Activated T-cell treated with anti-CD3 and anti-CD28 coated beads, Interleukin-2, amount 50 U/mL, for 48 hours (primary cell): ENCODE measurements at regions not wholly inside any gene's neighbourhood (a gene's known extent, or its start where the extent isn't known, plus 50 kb on each side); places are given as distances from the start of the nearest gene placed in this dataset.
"Not testable (repeated sequence)": the region's sequence is repeated elsewhere in the genome, so short reads cannot be mapped to it uniquely, and the experiment has no call there.

Experiments used
- DNase-seq, 2 experiments: peaks; one replicate each; pipeline ENCODE4 v3.0.0-alpha.2; 2020

GRCh38 chr11:122439866-122440810 is 215.4 kb upstream of the UBASH3B start:
- no peak for DNase-seq

DNA sequence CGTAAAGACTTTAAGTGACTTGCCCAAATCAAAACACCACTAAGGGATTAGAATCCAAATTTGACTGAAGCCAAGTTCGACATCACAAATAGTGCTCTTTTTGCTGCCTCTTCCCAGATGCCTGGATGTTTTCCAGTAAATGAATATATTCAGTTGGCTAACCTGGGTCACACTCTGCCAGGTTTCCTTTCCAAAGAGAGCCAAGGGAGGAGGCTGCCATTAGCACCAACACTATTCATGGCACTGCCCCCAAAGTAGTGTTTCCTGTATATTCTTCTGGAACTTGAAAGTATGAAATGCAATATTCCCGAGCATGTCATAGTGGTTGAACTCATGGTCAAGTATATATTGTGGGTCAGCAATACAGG is 219.3 kb upstream of the UBASH3B start:
- no peak for DNase-seq

- no peak for DNase-seq
These were observed 219.9 kb upstream of the UBASH3B start for GRCh38 chr11:122435540-122436187.

- no peak for DNase-seq
These were observed 220.7 kb upstream of the UBASH3B start for GRCh38 chr11:122434786-122435185.

GRCh38 chr11:122430490-122430889 is 225.0 kb upstream of the UBASH3B start:
- no peak for DNase-seq

GRCh38 chr11:122426073-122426472 is 229.4 kb upstream of the UBASH3B start:
- DNase-seq: no peak

DNA sequence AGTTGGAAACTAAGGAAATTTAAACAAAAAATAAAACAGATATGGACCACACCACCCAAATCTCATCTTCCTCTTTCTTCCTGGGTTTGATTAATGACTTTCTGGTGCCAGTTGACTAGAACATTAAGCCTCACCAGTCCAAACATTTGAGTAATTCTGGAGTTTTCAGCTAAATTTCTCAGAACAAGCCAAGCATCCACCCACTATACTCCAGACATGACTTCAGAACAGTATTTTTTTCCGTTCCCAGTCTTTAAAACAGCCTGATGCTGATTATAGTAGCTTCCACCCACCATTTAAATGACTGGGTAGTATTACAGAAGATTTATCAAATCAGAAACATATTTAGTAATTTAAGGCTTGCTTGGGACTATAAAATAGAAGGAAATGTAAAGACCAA is 230.9 kb upstream of the UBASH3B start:
- DNase-seq: no peak

DNA sequence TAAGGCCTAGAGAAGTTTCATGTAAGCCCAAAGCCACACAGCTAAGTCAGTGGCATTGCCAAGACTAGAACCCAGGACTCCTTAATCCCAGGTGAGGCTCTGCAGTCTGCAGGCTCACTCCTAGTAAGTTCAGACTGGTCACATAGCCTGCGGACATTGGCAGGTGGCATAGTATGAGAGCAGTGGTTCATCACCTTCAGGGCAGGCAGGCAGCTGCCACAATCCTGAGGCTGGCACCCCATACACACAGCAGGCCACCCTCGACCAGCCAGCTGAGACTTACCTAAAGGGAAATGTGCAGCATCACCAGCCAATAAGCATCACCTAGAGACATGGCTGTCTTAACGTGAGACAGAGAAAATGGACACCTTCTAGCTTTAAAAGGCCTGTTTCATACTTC is 231.6 kb upstream of the UBASH3B start:
- no peak for DNase-seq

DNA sequence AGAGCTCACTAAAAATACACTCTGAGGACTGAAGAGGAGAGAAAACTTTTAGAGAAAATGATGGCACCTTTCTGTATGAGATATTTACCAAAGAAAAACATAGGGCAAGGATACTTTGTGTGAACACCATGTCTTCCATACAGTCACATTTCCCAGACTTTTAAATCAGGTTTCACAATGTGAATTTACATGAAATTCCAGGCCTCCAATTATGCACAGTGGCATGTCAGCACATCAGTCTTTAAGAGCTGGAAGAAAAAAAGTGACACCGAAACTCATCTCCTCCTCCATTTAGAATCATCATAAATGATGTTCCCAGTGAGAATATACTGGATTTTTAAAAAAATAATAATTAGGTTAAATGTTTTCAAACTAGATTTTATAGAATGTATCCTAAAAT is 232.2 kb upstream of the UBASH3B start:
- DNase-seq: no peak

DNA sequence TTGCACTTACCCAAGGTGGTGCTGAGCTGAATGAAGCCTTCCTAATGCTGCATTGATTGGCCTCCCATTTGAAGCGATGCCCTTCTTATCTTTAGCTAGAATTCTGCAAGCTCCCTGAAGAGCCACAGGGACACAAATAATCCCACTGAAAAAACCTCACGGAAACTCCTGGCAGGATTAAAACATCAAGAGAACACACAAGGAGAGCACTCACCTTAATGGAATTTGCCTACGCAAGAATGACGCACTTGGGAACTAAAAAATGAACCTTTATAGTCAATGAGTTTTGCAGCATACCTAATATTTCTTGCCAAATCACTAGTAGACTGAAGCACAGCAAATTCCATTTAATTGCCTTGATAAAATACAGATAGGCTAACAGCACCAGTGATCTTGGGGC is 232.8 kb upstream of the UBASH3B start:
- DNase-seq: no peak

GRCh38 chr11:122421702-122422101 is 233.8 kb upstream of the UBASH3B start:
- no peak for DNase-seq

DNA sequence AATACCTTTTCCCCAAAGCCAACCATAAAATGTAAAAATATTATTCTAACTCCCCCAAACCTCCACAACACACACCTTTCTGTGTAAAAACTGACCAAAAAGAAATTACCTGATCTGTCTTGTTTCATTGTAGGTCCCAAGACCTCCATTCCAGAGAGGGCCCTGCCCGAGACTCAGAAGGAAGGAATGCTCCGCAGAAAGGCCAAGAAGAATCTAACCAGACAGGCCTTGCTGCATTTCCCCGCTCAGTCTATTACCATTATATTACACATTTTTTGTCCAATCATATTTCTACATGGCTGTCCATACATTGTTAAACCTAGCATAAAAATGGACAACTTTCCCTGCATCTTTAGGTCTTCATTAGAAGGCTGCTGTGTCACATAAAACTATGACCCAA is 237.5 kb upstream of the UBASH3B start:
- no peak for DNase-seq

DNA sequence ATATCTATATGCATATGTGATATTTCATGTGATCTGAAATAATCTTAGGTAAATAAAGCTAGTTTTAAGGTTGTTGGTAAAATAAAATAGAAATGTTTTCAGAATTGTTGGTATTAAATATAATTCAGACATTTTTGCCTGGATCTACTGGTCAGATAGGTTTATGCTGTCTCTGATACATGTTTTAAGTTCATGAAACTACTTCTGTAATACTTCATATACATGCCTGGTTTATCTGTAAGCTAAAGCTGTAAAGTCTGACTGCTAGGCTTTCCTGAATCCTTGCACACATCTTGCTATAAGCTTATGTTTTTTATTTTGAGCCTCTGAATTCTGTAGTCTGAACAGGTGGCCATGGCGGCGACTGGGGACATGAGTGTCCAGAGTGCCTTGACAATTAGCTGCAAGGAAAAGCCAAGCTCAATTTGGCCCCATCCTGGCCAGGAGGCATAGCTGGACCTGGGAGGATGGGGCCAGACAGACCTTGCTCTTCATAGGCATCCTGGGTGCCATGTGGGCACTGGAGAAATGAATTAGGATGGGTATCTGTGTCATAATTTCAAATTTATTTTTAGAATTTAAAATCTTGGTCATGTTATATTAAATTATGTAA is 241.0 kb upstream of the UBASH3B start:
- DNase-seq: no peak

DNA sequence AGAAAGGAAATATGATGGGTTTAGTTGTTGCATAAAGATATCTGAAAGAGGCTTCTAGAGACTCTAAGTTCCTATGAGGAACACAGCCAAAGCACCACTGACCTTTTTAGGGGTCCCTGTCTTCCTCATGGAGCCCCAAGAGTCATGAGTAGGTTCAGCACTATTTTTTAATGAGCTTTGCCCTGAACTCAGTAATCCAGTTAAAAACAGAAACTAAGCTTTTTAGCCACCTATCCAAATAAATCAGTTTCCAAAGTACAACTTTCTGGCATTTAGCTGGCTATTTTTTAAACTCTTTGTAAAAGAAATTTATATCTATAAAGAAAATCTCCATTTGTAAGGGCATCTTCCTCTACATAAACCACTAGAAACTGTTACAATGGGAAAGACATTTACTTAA is 241.8 kb upstream of the UBASH3B start:
- DNase-seq: no peak

- no peak for DNase-seq
These were observed 242.9 kb upstream of the UBASH3B start for GRCh38 chr11:122412581-122412980.

GRCh38 chr11:122406466-122406865 is 249.1 kb upstream of the UBASH3B start:
- DNase-seq: no peak

- no peak for DNase-seq
These were observed 249.8 kb upstream of the UBASH3B start for GRCh38 chr11:122405547-122406341.

GRCh38 chr11:122404571-122404970 is 251.0 kb upstream of the UBASH3B start:
- DNase-seq: no peak

DNA sequence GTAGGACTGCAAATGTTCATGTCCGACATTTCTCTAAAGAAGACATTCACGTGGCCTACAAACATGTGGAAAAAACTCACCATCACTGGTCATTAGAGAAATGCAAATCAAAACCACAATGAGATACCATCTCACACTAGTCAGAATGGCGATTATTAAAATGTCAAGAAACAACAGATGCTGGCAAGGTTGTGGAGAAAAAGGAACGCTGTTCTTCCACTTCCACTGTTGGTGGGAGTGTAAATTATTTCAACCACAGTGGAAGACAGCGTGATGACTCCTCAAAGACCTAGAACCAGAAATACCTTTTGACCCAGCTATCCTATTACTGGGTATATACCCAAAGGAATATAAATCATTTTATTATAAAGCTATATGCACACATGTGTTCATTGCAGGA is 253.9 kb upstream of the UBASH3B start:
- not testable (repeated sequence) for DNase-seq

GRCh38 chr11:122399375-122399774 is 256.1 kb upstream of the UBASH3B start:
- no peak for DNase-seq

- no peak for DNase-seq
These were observed 256.7 kb upstream of the UBASH3B start for GRCh38 chr11:122398851-122399250.

DNA sequence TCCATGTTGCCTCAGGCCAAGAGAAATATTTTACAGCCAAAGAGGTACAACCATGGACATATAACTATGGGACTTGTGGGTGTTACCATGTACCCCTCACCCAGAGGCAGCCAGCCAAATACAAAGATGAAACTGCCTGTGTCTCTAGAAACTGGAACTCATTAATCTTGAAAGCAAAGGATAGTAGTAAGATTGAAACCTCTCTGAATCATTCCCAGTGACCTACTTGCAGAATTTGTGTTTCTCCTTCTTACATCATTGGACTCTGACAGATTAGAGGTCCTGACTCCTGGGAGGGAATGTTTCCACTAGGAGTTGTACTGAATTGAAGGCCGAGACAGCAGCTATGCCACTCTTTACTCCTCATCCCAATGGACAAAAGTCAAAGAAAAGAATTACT is 257.4 kb upstream of the UBASH3B start:
- DNase-seq: no peak

DNA sequence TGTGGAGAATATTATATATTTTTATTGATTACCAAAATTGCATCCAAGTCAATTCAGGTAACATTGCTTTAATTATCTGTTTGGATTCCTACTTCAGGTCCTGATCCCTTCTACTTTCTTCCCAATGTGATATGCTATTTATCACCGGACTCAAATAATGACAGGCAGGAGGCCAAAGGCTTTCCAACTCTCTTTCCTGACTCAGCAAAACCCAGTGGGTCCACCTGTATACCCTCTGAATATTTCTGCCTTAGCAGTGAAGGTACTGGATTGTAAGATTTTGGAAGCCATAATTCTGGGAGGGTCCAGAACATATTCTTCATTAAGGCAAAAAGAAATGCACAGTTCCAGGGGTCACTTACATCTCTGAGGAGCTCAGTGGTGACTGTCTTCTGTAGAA is 260.2 kb upstream of the UBASH3B start:
- DNase-seq: no peak
